HCT116 (cell line): ENCODE measurements at regions not wholly inside any gene's neighbourhood (a gene's known extent, or its start where the extent isn't known, plus 50 kb on each side); places are given as distances from the start of the nearest gene placed in this dataset.

Experiments used
- ATAC-seq: fragments of 200-7000 bp; cut with Tn5 transposase; 2 replicates; pipeline ENCODE4 v1.9.1; 2020; ENCODE audit warnings: mild to moderate bottlenecking, moderate library complexity
- BruUV-seq: library from RNA; stranded (reverse); fragments of 400-500 nt; replicated peaks from 2 replicates; lab custom pipeline; 2021; lab: Mats Ljungman, UMichigan
- CTCF ChIA-PET: fragments of 300-600 bp; sonication (Branson Sonifier 250); formaldehyde crosslinking; loops from one replicate; lab custom pipeline; 2021; ENCODE audit warnings: antibody characterized with exemption; lab: Charles Lee
- POLR2A ChIA-PET: fragments of 300-600, 350-600 bp; sonication (Branson Sonifier 250); formaldehyde crosslinking; loops from one replicate; lab custom pipeline; 2021; ENCODE audit warnings: antibody characterized with exemption; lab: Charles Lee
- RAD21 ChIA-PET, 2 experiments: fragments of 300-600 bp; sonication (Branson Sonifier 250); formaldehyde crosslinking; loops; one replicate each; lab custom pipeline; 2023; ENCODE audit warnings: low total read pairs in 2 of 2; ENCODE audit not compliant: uncharacterized antibody in 2 of 2, unreplicated experiment in 2 of 2, low non-redundant PET in 1 of 2; lab: Charles Lee
- DNase-seq: peaks from one replicate; pipeline ENCODE4 v3.0.0-alpha.2; 2010; ENCODE audit warnings: low read depth, low spot score
- H2AFZ ChIP-seq: fragments of 200-600 bp; shearing (Covaris generic), sonication (generic); 2 replicates; pipeline ENCODE4 v1.6.1; 2017; ENCODE audit warnings: low read depth, mixed run types, mixed read lengths, antibody characterized with exemption, low read length; ENCODE audit not compliant: poor library complexity, severe bottlenecking
- H3K27ac ChIP-seq: 2 replicates; pipeline ENCODE4 v1.5.1; 2012; ENCODE audit warnings: low read depth, low read length
- H3K27me3 ChIP-seq: fragments of 200-600 bp; sonication (generic); 2 replicates; pipeline ENCODE4 v1.6.1; 2016; ENCODE audit warnings: mixed run types, low read length, mixed read lengths; ENCODE audit not compliant: insufficient read depth
- H3K36me3 ChIP-seq, 2 experiments: fragments of 200-500 bp in 1 of 2; fragments of 200-600 bp in 1 of 2; sonication (Bioruptor generic) in 1 of 2; sonication (generic) in 1 of 2; 2 replicates each; pipeline versions ENCODE4 v1.5.1 to v1.6.1; 2014 to 2016; ENCODE audit warnings: low read length in 2 of 2, inconsistent platforms in 1 of 2, mixed read lengths in 1 of 2, mixed run types in 1 of 2; ENCODE audit not compliant: insufficient read depth in 2 of 2, control insufficient read depth in 1 of 2
- H3K4me1 ChIP-seq, 2 experiments: fragments of 200-600 bp in 1 of 2; sonication (generic) in 1 of 2; 2 replicates each; pipeline versions ENCODE4 v1.5.1 to v1.6.1; 2012 to 2017; ENCODE audit warnings: low read length in 2 of 2, inconsistent platforms in 1 of 2, mild to moderate bottlenecking in 1 of 2, mixed read lengths in 1 of 2, mixed run types in 1 of 2, moderate library complexity in 1 of 2; ENCODE audit not compliant: insufficient read depth in 2 of 2, control insufficient read depth in 1 of 2
- H3K4me2 ChIP-seq: fragments of 200-600 bp; sonication (generic); 2 replicates; pipeline ENCODE4 v1.6.1; 2017; ENCODE audit warnings: mixed run types, low read length, mixed read lengths
- H3K4me3 ChIP-seq, 2 experiments: fragments of 200-600 bp in 1 of 2; sonication (generic) in 1 of 2; replicated peaks in 1 of 2; 2 replicates each; pipeline ENCODE4 v1.5.1; 2011 to 2016; ENCODE audit warnings: low read length in 2 of 2, control low read depth in 1 of 2, low read depth in 1 of 2, mild to moderate bottlenecking in 1 of 2, mixed read lengths in 1 of 2, mixed run types in 1 of 2
- H3K79me2 ChIP-seq: fragments of 200-600 bp; sonication (generic); 2 replicates; pipeline ENCODE4 v1.6.1; 2017; ENCODE audit warnings: mild to moderate bottlenecking, mixed run types, low read length, moderate library complexity, mixed read lengths; ENCODE audit not compliant: insufficient read depth
- H3K9ac ChIP-seq: fragments of 200-600 bp; sonication (generic); 2 replicates; pipeline ENCODE4 v1.6.1; 2016; ENCODE audit warnings: low read length, mixed read lengths
- H3K9me2 ChIP-seq: fragments of 200-600 bp; sonication (generic), shearing (Covaris generic); 2 replicates; pipeline ENCODE4 v1.6.1; 2017; ENCODE audit warnings: mixed run types, mild to moderate bottlenecking, moderate library complexity; ENCODE audit not compliant: insufficient read depth
- H3K9me3 ChIP-seq, 2 experiments: fragments of 200-500 bp in 1 of 2; fragments of 200-600 bp in 1 of 2; sonication (Bioruptor generic) in 1 of 2; sonication (generic) in 1 of 2; 2 replicates each; pipeline ENCODE4 v1.6.1; 2014 to 2017; ENCODE audit warnings: low read length in 2 of 2, mixed read lengths in 2 of 2, inconsistent platforms in 1 of 2, low read depth in 1 of 2, mild to moderate bottlenecking in 1 of 2, mixed run types in 1 of 2, moderate library complexity in 1 of 2; ENCODE audit not compliant: control insufficient read depth in 1 of 2, insufficient read depth in 1 of 2
- H4K20me1 ChIP-seq: fragments of 200-600 bp; sonication (generic), shearing (Covaris generic); 2 replicates; pipeline ENCODE4 v1.6.1; 2017; ENCODE audit warnings: mixed run types, mild to moderate bottlenecking, moderate library complexity; ENCODE audit not compliant: insufficient read depth
- ATF3 ChIP-seq: IDR thresholded peaks from 2 replicates; pipeline ENCODE4 v1.6.1; 2012
- ELF1 ChIP-seq: IDR thresholded peaks from 2 replicates; pipeline ENCODE4 v1.6.1; 2012; ENCODE audit warnings: low read depth, borderline replicate concordance
- EZH2 ChIP-seq: fragments of 200-600 bp; sonication (generic); IDR thresholded peaks from 2 replicates; pipeline ENCODE4 v1.6.1; 2017; ENCODE audit warnings: antibody characterized with exemption, mixed run types
- POLR2AphosphoS5 ChIP-seq: IDR thresholded peaks from 2 replicates; pipeline ENCODE4 v1.6.1; 2011; ENCODE audit warnings: mild to moderate bottlenecking, low read depth, low read length, moderate library complexity
- RAD21 ChIP-seq: IDR thresholded peaks from 2 replicates; pipeline ENCODE4 v1.6.1; 2012; ENCODE audit warnings: low read depth, mild to moderate bottlenecking
- SP1 ChIP-seq: IDR thresholded peaks from 2 replicates; pipeline ENCODE4 v1.6.1; 2012; ENCODE audit warnings: low read depth
- SRF ChIP-seq: IDR thresholded peaks from 2 replicates; pipeline ENCODE4 v1.6.1; 2012; ENCODE audit warnings: low read depth
- ZFX ChIP-seq: fragments of 450-650 bp; IDR thresholded peaks from 2 replicates; pipeline ENCODE4 v1.6.1; 2017
- ZNF274 ChIP-seq: fragments of 200-500 bp; sonication (Bioruptor generic); IDR thresholded peaks from 2 replicates; pipeline ENCODE4 v1.6.1; 2014; ENCODE audit warnings: mild to moderate bottlenecking, low read depth, low read length, inconsistent platforms
- intact Hi-C: fragments of 100-400 bp; cut with micrococcal nuclease; formaldehyde crosslinking; loops from 2 replicates; pipeline ENCODE4 v1.10.0; 2022

GRCh38 chr1:216997831-216998230 is 274.6 kb upstream of the ESRRG start:
- Histone ChIP-seq H3K79me2 (no peaks in the 10 kb centered on the region), H3K4me1 (no peaks in the 10 kb centered on the region), H3K9me2 (no peaks in the 10 kb centered on the region), H2AFZ (no peak overlapping the region), H3K4me3 (no peak overlapping the region), H3K4me2 (no peak overlapping the region), H3K27me3 (no peaks in the 10 kb centered on the region), H3K27ac (no peak overlapping the region), H3K36me3 (no peaks in the 10 kb centered on the region), H4K20me1 (no peaks in the 10 kb centered on the region), H3K9ac (no peak overlapping the region), H3K9me3 (no peaks in the 10 kb centered on the region)
- intact Hi-C loops = no loop called here
- DNase-seq (no peak), ATAC-seq (no peak)
- no TSS peak for BruUV-seq
- ChIA-PET POLR2A (no interaction called here), CTCF (no interaction called here), RAD21 (no interaction called here)
- no peak for TF ChIP-seq SRF

GRCh38 chr1:216997069-216997468 is 273.8 kb upstream of the ESRRG start:
- no peaks in the 10 kb centered on the region for H3K79me2 ChIP-seq
- ChIA-PET CTCF (no interaction called here), POLR2A (no interaction called here), RAD21 (no interaction called here)
- TF ChIP-seq ATF3 (no peak), SP1 (no peak), EZH2 (no peak), RAD21 (no peak), SRF (no peak), POLR2AphosphoS5 (no peak), ZFX (no peak), ZNF274 (no peak), ELF1 (no peak)
- BruUV-seq = no TSS peak
- no peak overlapping the region for H3K4me3 ChIP-seq
- DNase-seq (no peak), ATAC-seq (no peak)
- no peak overlapping the region for H3K9ac ChIP-seq
- H3K27me3 ChIP-seq = no peaks in the 10 kb centered on the region
- no peaks in the 10 kb centered on the region for H3K9me3 ChIP-seq
- H3K36me3 ChIP-seq = no peaks in the 10 kb centered on the region
- no peak overlapping the region for H2AFZ ChIP-seq
- H3K27ac ChIP-seq = no peak overlapping the region
- H3K4me1 ChIP-seq = no peaks in the 10 kb centered on the region
- no peaks in the 10 kb centered on the region for H4K20me1 ChIP-seq
- intact Hi-C loops = no loop called here
- H3K9me2 ChIP-seq = no peaks in the 10 kb centered on the region
- no peak overlapping the region for H3K4me2 ChIP-seq
